H1 (cell line): ENCODE measurements at regions not wholly inside any gene's neighbourhood (a gene's known extent, or its start where the extent isn't known, plus 50 kb on each side); places are given as distances from the start of the nearest gene placed in this dataset.

Experiments
- CTCF ChIA-PET: fragments of 300-600 bp; sonication (Branson Sonifier 250); formaldehyde crosslinking; loops from one replicate; lab custom pipeline; 2021; ENCODE audit not compliant: partially characterized antibody; lab: Charles Lee
- POLR2A ChIA-PET: fragments of 300-600 bp; sonication (Branson Sonifier 250); formaldehyde crosslinking; loops from one replicate; lab custom pipeline; 2021; ENCODE audit warnings: inconsistent platforms; ENCODE audit not compliant: partially characterized antibody; lab: Charles Lee
- DNase-seq, 2 experiments: peaks; one replicate each; pipeline versions ENCODE4 v3.0.0 to v3.0.0-alpha.2; 2010 to 2022; ENCODE audit warnings: low spot score in 2 of 2, low read depth in 1 of 2, mixed read lengths in 1 of 2
- FAIRE-seq: peaks from 2 replicates; lab custom pipeline; 2011; peaks lifted over from hg19 to GRCh38; lab: Jason Lieb, UNC
- H2AFZ ChIP-seq: 2 replicates; pipeline ENCODE4 v1.8.1; 2012; ENCODE audit warnings: low read length, inconsistent platforms
- H2AK5ac ChIP-seq: 2 replicates; pipeline ENCODE4 v1.6.1; 2013; ENCODE audit warnings: low read depth, low read length
- H2BK120ac ChIP-seq: replicated peaks from 2 replicates; pipeline ENCODE3; 2013; ENCODE audit warnings: low read depth, low read length, inconsistent platforms
- H2BK12ac ChIP-seq: 2 replicates; pipeline ENCODE4 v1.6.1; 2013; ENCODE audit warnings: low read depth, low read length
- H2BK15ac ChIP-seq: 2 replicates; pipeline ENCODE4 v1.6.1; 2013; ENCODE audit warnings: low read length
- H2BK20ac ChIP-seq: 2 replicates; pipeline ENCODE4 v1.6.1; 2013; ENCODE audit warnings: low read length
- H2BK5ac ChIP-seq: 2 replicates; pipeline ENCODE4 v1.6.1; 2013; ENCODE audit warnings: low read depth, low read length
- H3K14ac ChIP-seq: 2 replicates; pipeline ENCODE4 v1.6.1; 2013; ENCODE audit warnings: inconsistent platforms; ENCODE audit not compliant: insufficient read length
- H3K18ac ChIP-seq: 2 replicates; pipeline ENCODE4 v1.6.1; 2013; ENCODE audit warnings: low read length; ENCODE audit errors: extremely low read depth
- H3K23ac ChIP-seq: 2 replicates; pipeline ENCODE4 v1.6.1; 2013; ENCODE audit warnings: inconsistent platforms; ENCODE audit not compliant: insufficient read length
- H3K23me2 ChIP-seq: 2 replicates; pipeline ENCODE4 v1.6.1; 2013; ENCODE audit warnings: low read depth, low read length
- H3K27ac ChIP-seq: 2 replicates; pipeline ENCODE4 v1.6.1; 2011; ENCODE audit warnings: low read depth, low read length, inconsistent platforms
- H3K27me3 ChIP-seq, 4 experiments: replicated peaks in 1 of 4; 1 replicate in 1 of 4; 2 replicates in 3 of 4; pipeline versions ENCODE4 v1.6.1 to v1.8.1; 2011 to 2013; ENCODE audit warnings: low read length in 3 of 4, mild to moderate bottlenecking in 3 of 4, inconsistent platforms in 2 of 4, mixed read lengths in 2 of 4, moderate library complexity in 1 of 4; ENCODE audit not compliant: control insufficient read depth in 3 of 4, insufficient read depth in 3 of 4; ENCODE audit errors: extremely low read depth in 1 of 4
- H3K36me3 ChIP-seq, 4 experiments: 2 replicates each; pipeline versions ENCODE4 v1.6.1 to v1.8.1; 2011 to 2013; ENCODE audit warnings: mild to moderate bottlenecking in 4 of 4, low read length in 3 of 4, moderate library complexity in 2 of 4, control low read depth in 1 of 4, inconsistent platforms in 1 of 4; ENCODE audit not compliant: insufficient read depth in 4 of 4, control insufficient read depth in 2 of 4
- H3K4ac ChIP-seq: replicated peaks from 2 replicates; pipeline ENCODE3; 2013; ENCODE audit warnings: low read length, low read depth, mixed read lengths, inconsistent platforms; ENCODE audit not compliant: insufficient read length
- H3K4me1 ChIP-seq, 4 experiments: replicated peaks in 1 of 4; 1 replicate in 1 of 4; 2 replicates in 3 of 4; pipeline versions ENCODE4 v1.6.1 to v1.8.1; 2011 to 2013; ENCODE audit warnings: low read length in 3 of 4, inconsistent platforms in 2 of 4, mixed read lengths in 1 of 4; ENCODE audit not compliant: insufficient read depth in 4 of 4, control insufficient read depth in 3 of 4
- H3K4me2 ChIP-seq, 2 experiments: 2 replicates each; pipeline versions ENCODE4 v1.6.1 to v1.8.1; 2011 to 2013; ENCODE audit warnings: low read depth in 2 of 2, low read length in 2 of 2, control low read depth in 1 of 2, inconsistent platforms in 1 of 2, mild to moderate bottlenecking in 1 of 2; ENCODE audit not compliant: insufficient read depth in 1 of 2
- H3K4me3 ChIP-seq, 4 experiments: fragments of 200-600, 300-600 bp in 1 of 4; sonication (generic), shearing (Covaris generic), sonication (Bioruptor Twin) in 1 of 4; 2 replicates each; pipeline versions ENCODE4 v1.5.1 to v1.8.1; 2011 to 2016; ENCODE audit warnings: low read length in 4 of 4, low read depth in 3 of 4, control low read depth in 2 of 4, inconsistent platforms in 2 of 4, mild to moderate bottlenecking in 2 of 4, mixed read lengths in 1 of 4, moderate library complexity in 1 of 4; ENCODE audit not compliant: insufficient read depth in 2 of 4; ENCODE audit errors: extremely low read depth in 1 of 4
- H3K56ac ChIP-seq: replicated peaks from 2 replicates; pipeline ENCODE3; 2013; ENCODE audit warnings: low read depth, mild to moderate bottlenecking, mixed read lengths, low read length, inconsistent platforms; ENCODE audit not compliant: insufficient read length
- H3K79me1 ChIP-seq: 2 replicates; pipeline ENCODE4 v1.6.1; 2013; ENCODE audit warnings: low read depth, low read length, control low read depth
- H3K79me2 ChIP-seq, 2 experiments: 2 replicates each; pipeline versions ENCODE4 v1.6.1 to v1.8.1; 2012 to 2013; ENCODE audit warnings: low read length in 2 of 2, mild to moderate bottlenecking in 2 of 2, inconsistent platforms in 1 of 2; ENCODE audit not compliant: insufficient read depth in 2 of 2, control insufficient read depth in 1 of 2
- H3K9ac ChIP-seq, 4 experiments: replicated peaks in 1 of 4; 1 replicate in 1 of 4; 2 replicates in 3 of 4; pipeline versions ENCODE4 v1.6.1 to v1.8.1; 2011 to 2013; ENCODE audit warnings: low read depth in 3 of 4, low read length in 3 of 4, control low read depth in 2 of 4, mild to moderate bottlenecking in 2 of 4, moderate library complexity in 2 of 4, inconsistent platforms in 1 of 4; ENCODE audit errors: extremely low read depth in 1 of 4
- H3K9me3 ChIP-seq, 2 experiments: 2 replicates each; pipeline versions ENCODE4 v1.6.1 to v1.8.1; 2012 to 2013; ENCODE audit warnings: mild to moderate bottlenecking in 2 of 2, moderate library complexity in 2 of 2, control low read depth in 1 of 2, inconsistent platforms in 1 of 2, low read depth in 1 of 2, low read length in 1 of 2, mixed read lengths in 1 of 2; ENCODE audit not compliant: insufficient read depth in 2 of 2
- H4K20me1 ChIP-seq, 2 experiments: replicated peaks in 1 of 2; 2 replicates each; pipeline versions ENCODE3 to v1.8.1; 2011 to 2013; ENCODE audit warnings: inconsistent platforms in 2 of 2, low read length in 2 of 2, mild to moderate bottlenecking in 1 of 2; ENCODE audit not compliant: insufficient read depth in 2 of 2, control insufficient read depth in 1 of 2
- H4K5ac ChIP-seq: 2 replicates; pipeline ENCODE4 v1.6.1; 2013; ENCODE audit warnings: low read length, low read depth, mixed read lengths, inconsistent platforms; ENCODE audit not compliant: insufficient read length
- H4K8ac ChIP-seq: 2 replicates; pipeline ENCODE4 v1.8.0; 2013; ENCODE audit warnings: mild to moderate bottlenecking, moderate library complexity, low read length, inconsistent platforms; ENCODE audit not compliant: insufficient read depth; ENCODE audit errors: extremely low read depth
- H4K91ac ChIP-seq: replicated peaks from 2 replicates; pipeline ENCODE3; 2013; ENCODE audit warnings: low read length, mixed read lengths, inconsistent platforms; ENCODE audit not compliant: insufficient read length
- BACH1 ChIP-seq: IDR thresholded peaks from 2 replicates; pipeline ENCODE4 v1.6.1; 2012; ENCODE audit warnings: low read length, improper control_type of control experiment
- CHD1 ChIP-seq: IDR thresholded peaks from 2 replicates; pipeline ENCODE4 v1.6.1; 2012; ENCODE audit warnings: low read depth, low read length, improper control_type of control experiment
- EZH2 ChIP-seq: fragments of 200-600 bp; sonication (generic); IDR thresholded peaks from 2 replicates; pipeline ENCODE4 v1.7.1; 2012; ENCODE audit warnings: low read depth, mild to moderate bottlenecking, moderate library complexity, low read length, inconsistent platforms; ENCODE audit not compliant: severe bottlenecking
- FOSL1 ChIP-seq: IDR thresholded peaks from 2 replicates; pipeline ENCODE4 v1.6.1; 2011; ENCODE audit warnings: mild to moderate bottlenecking, low read depth, low read length, moderate library complexity; ENCODE audit not compliant: insufficient read depth
- JUN ChIP-seq: IDR thresholded peaks from 2 replicates; pipeline ENCODE4 v1.6.1; 2011; ENCODE audit warnings: low read depth, mild to moderate bottlenecking, improper control_type of control experiment, low read length
- JUND ChIP-seq: IDR thresholded peaks from 2 replicates; pipeline ENCODE4 v1.6.1; 2011; ENCODE audit warnings: mild to moderate bottlenecking, improper control_type of control experiment, low read length
- KDM4A ChIP-seq: IDR thresholded peaks from one replicate; pipeline ENCODE4 v1.7.1; 2012; ENCODE audit warnings: low read depth, mild to moderate bottlenecking, moderate library complexity, low read length, inconsistent platforms; ENCODE audit not compliant: severe bottlenecking
- RNF2 ChIP-seq: fragments of 200-900, 300-1000 bp; sonication (generic); IDR thresholded peaks from 2 replicates; pipeline ENCODE4 v1.7.1; 2016; ENCODE audit warnings: borderline replicate concordance, low read depth, mild to moderate bottlenecking, antibody characterized with exemption, low read length; ENCODE audit not compliant: poor library complexity, severe bottlenecking; ENCODE audit errors: missing control alignments
- SAP30 ChIP-seq: fragments of 300-600 bp; sonication (generic); IDR thresholded peaks from 2 replicates; pipeline ENCODE4 v1.7.1; 2012; ENCODE audit warnings: low read length, moderate library complexity, mild to moderate bottlenecking, inconsistent platforms; ENCODE audit not compliant: insufficient read depth, insufficient replicate concordance
- SIX5 ChIP-seq: IDR thresholded peaks from 2 replicates; pipeline ENCODE4 v1.6.1; 2011; ENCODE audit warnings: mild to moderate bottlenecking, low read depth, low read length
- SP2 ChIP-seq: IDR thresholded peaks from 2 replicates; pipeline ENCODE4 v1.6.1; 2012; ENCODE audit warnings: mild to moderate bottlenecking, low read length, inconsistent platforms
- SP4 ChIP-seq: IDR thresholded peaks from 2 replicates; pipeline ENCODE4 v1.6.1; 2012; ENCODE audit warnings: low read length, inconsistent platforms
- TCF12 ChIP-seq: IDR thresholded peaks from 2 replicates; pipeline ENCODE4 v1.6.1; 2011; ENCODE audit warnings: low read depth, mild to moderate bottlenecking, low read length
- WGBS, 2 experiments: shearing (Covaris generic) in 1 of 2; methylation state at CpG; one replicate each; pipeline versions ENCODE4 v1.1.6 to v1.1.7; 2013 to 2015; ENCODE audit warnings: low lambda C conversion rate in 2 of 2, mixed read lengths in 2 of 2, inconsistent platforms in 1 of 2, low coverage in 1 of 2, missing lambda C conversion rate in 1 of 2; ENCODE audit not compliant: insufficient replicate concordance in 2 of 2, insufficient coverage in 1 of 2, insufficient read length in 1 of 2; ENCODE audit errors: extremely low coverage in 1 of 2, missing lambda C conversion rate in 1 of 2; 5-methylcytosine and 5-hydroxymethylcytosine counted together
- TF ChIP-seq, protein P1 (sequence below): IDR thresholded peaks from 2 replicates; pipeline ENCODE4 v1.6.1; 2012; ENCODE audit warnings: low read length, inconsistent platforms

DNA sequence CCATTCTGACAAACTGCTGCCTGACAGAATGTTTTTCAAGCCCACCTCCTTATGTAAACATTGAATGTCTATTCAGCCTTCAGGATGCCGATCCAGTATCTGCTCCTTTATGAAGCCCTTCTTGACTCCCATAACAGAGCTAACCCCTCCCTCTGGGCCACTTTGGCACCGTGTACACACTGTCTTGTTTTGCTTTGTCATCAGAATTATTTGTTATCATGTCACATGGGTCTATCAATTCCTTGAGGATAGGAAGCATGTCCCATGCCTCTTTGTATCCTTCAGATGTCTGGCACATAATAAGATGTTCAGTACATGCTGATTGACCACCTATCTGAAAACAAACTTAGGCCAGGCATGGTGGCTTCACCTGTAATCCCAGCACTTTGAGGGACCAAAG is 92.3 kb downstream of the PRLHR start:
- H2BK5ac ChIP-seq: no peak overlapping the region
- no peak overlapping the region for H3K18ac ChIP-seq
- no peaks in the 10 kb centered on the region for H3K36me3 ChIP-seq
- H3K4me1 ChIP-seq: no peaks in the 10 kb centered on the region
- H4K91ac ChIP-seq: no peak overlapping the region
- no peak for FAIRE-seq
- ChIA-PET POLR2A (no interaction called here), CTCF (interaction anchor here (1.0 kb wide), 1 partner anchor 12 kb away, joined by 3 read pairs; no protein-coding TSS in a partner anchor)
- H3K9ac ChIP-seq: no peak overlapping the region
- no peak overlapping the region for H3K14ac ChIP-seq
- 89% methylated on average over 2 of the region's 2 CpGs; no CpG with 5 or more reads in 1 of the 2 experiments for WGBS, 2 experiments
- H4K8ac ChIP-seq: no peak overlapping the region
- no peaks in the 10 kb centered on the region for H3K9me3 ChIP-seq
- H2BK15ac ChIP-seq: no peak overlapping the region
- no peak overlapping the region for H3K23ac ChIP-seq
- no peak overlapping the region for H3K4ac ChIP-seq
- no peaks in the 10 kb centered on the region for H3K79me1 ChIP-seq
- DNase-seq: no peak
- H4K5ac ChIP-seq: no peak overlapping the region
- no peak overlapping the region for H3K4me3 ChIP-seq
- no peak overlapping the region for H3K27ac ChIP-seq
- no peak overlapping the region for H2AFZ ChIP-seq
- no peaks in the 10 kb centered on the region for H4K20me1 ChIP-seq
- no peak overlapping the region for H3K56ac ChIP-seq
- no peaks in the 10 kb centered on the region for H3K79me2 ChIP-seq
- H2AK5ac ChIP-seq: no peak overlapping the region
- H2BK12ac ChIP-seq: no peak overlapping the region
- H3K23me2 ChIP-seq: no peaks in the 10 kb centered on the region
- H3K27me3 ChIP-seq: no peaks in the 10 kb centered on the region
- no peak overlapping the region for H2BK20ac ChIP-seq
- H3K4me2 ChIP-seq: no peak overlapping the region
- no peak overlapping the region for H2BK120ac ChIP-seq
- TF ChIP-seq SAP30: no peak
- no peak for TF ChIP-seq BACH1
- TF ChIP-seq EZH2: no peak
- TF ChIP-seq KDM4A: no peak
- no peak for TF ChIP-seq TCF12
- TF ChIP-seq CHD1: no peak
- TF ChIP-seq FOSL1: no peak
- TF ChIP-seq JUN: no peak
- no peak for TF ChIP-seq SP4
- TF ChIP-seq SP2: no peak
- TF ChIP-seq JUND: no peak
- TF ChIP-seq SIX5: no peak
- no peak for TF ChIP-seq RNF2
- TF ChIP-seq, protein P1, sequence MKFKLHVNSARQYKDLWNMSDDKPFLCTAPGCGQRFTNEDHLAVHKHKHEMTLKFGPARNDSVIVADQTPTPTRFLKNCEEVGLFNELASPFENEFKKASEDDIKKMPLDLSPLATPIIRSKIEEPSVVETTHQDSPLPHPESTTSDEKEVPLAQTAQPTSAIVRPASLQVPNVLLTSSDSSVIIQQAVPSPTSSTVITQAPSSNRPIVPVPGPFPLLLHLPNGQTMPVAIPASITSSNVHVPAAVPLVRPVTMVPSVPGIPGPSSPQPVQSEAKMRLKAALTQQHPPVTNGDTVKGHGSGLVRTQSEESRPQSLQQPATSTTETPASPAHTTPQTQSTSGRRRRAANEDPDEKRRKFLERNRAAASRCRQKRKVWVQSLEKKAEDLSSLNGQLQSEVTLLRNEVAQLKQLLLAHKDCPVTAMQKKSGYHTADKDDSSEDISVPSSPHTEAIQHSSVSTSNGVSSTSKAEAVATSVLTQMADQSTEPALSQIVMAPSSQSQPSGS: no peak
